ENCODE measurements at regions not wholly inside any gene's neighbourhood (a gene's known extent, or its start where the extent isn't known, plus 50 kb on each side); places are given as distances from the start of the nearest gene placed in this dataset.

DNA sequence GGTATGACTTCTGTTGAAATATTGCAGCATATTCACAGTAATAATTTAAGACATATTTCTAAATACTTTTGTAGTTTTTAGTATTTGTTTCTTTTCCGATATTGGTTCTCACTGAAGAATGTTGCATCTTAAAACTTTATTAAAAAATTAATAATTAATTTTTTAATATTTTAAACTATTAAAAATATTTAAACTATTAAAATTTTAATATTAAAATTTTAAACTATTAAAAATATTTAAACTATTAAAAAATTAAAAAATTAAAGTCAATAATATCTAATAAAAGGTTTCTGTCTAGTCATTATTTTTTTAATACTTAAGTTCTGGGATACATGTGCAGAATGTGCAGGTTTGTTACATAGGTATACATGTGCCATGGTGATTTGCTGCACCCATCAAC is 149.3 kb upstream of the CCNH start:
- TF ChIP-seq, protein P1, sequence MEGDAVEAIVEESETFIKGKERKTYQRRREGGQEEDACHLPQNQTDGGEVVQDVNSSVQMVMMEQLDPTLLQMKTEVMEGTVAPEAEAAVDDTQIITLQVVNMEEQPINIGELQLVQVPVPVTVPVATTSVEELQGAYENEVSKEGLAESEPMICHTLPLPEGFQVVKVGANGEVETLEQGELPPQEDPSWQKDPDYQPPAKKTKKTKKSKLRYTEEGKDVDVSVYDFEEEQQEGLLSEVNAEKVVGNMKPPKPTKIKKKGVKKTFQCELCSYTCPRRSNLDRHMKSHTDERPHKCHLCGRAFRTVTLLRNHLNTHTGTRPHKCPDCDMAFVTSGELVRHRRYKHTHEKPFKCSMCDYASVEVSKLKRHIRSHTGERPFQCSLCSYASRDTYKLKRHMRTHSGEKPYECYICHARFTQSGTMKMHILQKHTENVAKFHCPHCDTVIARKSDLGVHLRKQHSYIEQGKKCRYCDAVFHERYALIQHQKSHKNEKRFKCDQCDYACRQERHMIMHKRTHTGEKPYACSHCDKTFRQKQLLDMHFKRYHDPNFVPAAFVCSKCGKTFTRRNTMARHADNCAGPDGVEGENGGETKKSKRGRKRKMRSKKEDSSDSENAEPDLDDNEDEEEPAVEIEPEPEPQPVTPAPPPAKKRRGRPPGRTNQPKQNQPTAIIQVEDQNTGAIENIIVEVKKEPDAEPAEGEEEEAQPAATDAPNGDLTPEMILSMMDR (IDR thresholded peaks at IDR 0.05) = no peak
- no peak for ATAC-seq (ENCODE audit: insufficient number of reproducible peaks, low FRiP score, low read depth)

DNA sequence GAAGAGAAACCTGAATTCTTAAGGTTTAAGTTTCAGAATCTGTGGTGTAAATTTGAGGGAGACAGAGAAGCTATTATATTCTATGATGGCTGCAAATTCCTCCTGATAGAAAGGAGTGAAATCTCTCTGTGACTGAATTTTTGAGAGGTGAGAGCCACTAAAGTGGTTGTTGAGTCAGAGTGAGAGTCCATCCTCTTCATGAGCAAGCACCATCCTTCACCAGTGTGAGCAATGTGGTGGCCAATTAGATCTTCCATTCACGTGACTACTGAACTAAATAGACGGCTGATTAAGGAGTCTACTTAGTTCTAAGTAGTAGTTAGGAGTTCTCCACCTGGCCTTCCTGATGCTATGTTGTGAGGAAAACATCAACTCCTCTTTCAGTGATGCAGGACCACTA is 147.8 kb upstream of the CCNH start:
- H3K36me3 ChIP-seq = no peaks in the 10 kb centered on the region
- H3K27me3 ChIP-seq (replicated peaks; ENCODE audit: insufficient read depth) = no peaks in the 10 kb centered on the region
- ATAC-seq (ENCODE audit: insufficient number of reproducible peaks, low FRiP score, low read depth) (no peak), DNase-seq (ENCODE audit: low spot score) (no peak)
- H3K4me1 ChIP-seq (ENCODE audit: control insufficient read depth in 1 of 2, low read depth in 2 of 2) = no peaks in the 10 kb centered on the region
- TF ChIP-seq, protein P1 (IDR thresholded peaks at IDR 0.05) = no peak
- no peak overlapping the region for H3K4me3 ChIP-seq
- no peak overlapping the region for H3K27ac ChIP-seq
- no peaks in the 10 kb centered on the region for H3K9me3 ChIP-seq

More for the DNA sequence above, 149.3 kb upstream of the CCNH start:
- H3K9me3 ChIP-seq = no peaks in the 10 kb centered on the region
- H3K27ac ChIP-seq = no peak overlapping the region
- H3K4me3 ChIP-seq = no peak overlapping the region
- H3K36me3 ChIP-seq = no peaks in the 10 kb centered on the region
- H3K27me3 ChIP-seq (replicated peaks; ENCODE audit: insufficient read depth) = no peaks in the 10 kb centered on the region
- DNase-seq (ENCODE audit: low spot score) = no peak
- H3K4me1 ChIP-seq (ENCODE audit: control insufficient read depth in 1 of 2, low read depth in 2 of 2) = no peaks in the 10 kb centered on the region

DNA sequence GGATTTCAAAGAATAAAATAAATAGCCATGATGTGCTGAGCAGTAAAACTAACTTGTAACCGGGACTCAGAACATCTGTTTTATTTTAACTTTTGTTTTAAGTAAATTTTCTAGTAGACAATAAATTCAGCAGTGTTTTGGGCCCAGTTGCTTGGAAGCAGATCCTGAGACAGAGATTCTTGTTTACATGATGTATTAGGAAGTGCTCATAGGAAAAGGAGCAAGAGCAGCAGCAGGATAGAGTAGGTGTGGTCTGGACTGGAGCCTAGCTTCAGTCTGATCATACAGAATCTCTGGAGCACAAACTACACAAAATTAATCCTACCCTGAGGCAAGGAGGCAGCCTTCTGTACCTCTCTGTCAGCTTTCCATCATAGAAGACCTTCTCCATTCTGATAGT is 139.2 kb upstream of the CCNH start:
- H3K4me3 ChIP-seq = no peak overlapping the region

DNA sequence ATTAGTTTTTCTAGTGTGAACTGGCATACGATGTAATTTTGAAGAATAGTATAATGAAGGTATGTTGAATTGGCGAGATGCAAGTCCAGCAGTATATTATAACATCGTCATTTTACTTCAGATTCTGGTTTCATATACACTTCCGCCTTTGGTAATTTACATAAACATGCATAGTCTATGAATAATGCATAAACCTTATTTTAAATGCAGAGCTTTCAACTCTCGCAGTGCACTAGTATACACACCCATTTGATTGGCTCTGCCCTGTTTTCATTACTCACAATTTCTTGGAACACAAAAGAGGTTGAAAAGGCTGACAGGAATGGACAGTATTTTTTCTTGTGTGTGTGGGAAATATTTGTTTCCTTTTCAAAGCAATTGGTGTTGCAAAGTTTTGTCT is 128.9 kb upstream of the CCNH start:
- TF ChIP-seq, protein P1 (IDR thresholded peaks at IDR 0.05) = no peak

More for the DNA sequence above, 139.2 kb upstream of the CCNH start:
- DNase-seq (ENCODE audit: low spot score) (no peak), ATAC-seq (ENCODE audit: insufficient number of reproducible peaks, low FRiP score, low read depth) (no peak)
- Histone ChIP-seq H3K9me3 (no peaks in the 10 kb centered on the region), H3K27me3 (replicated peaks; ENCODE audit: insufficient read depth) (no peaks in the 10 kb centered on the region), H3K36me3 (no peaks in the 10 kb centered on the region), H3K4me1 (ENCODE audit: control insufficient read depth in 1 of 2, low read depth in 2 of 2) (no peaks in the 10 kb centered on the region), H3K27ac (no peak overlapping the region)
- TF ChIP-seq, protein P1 (IDR thresholded peaks at IDR 0.05) = no peak

DNA sequence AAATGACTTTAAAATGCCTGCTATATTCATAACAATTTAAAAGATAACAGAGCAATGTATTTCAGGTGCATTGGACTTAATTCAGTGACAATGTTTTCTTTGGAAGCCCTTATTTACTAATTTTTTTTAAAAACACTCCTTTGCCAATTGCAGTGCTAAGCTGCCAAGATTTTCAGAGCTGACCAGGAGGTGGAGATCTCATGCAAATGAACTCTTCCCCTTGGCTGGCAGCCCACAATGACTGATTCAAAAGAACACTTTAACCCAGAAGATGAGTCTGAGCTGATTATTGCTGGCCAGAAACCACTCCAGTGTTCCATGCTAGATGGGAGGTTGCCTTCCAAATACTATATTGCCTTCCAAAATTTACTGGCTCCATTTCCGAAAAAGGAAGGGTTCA is 128.3 kb upstream of the CCNH start:
- TF ChIP-seq, protein P1 (IDR thresholded peaks at IDR 0.05) = no peak
- peak; percentile 8 for DNase-seq (ENCODE audit: low spot score)
- H3K27ac ChIP-seq = no peak overlapping the region
- no peak overlapping the region for H3K4me3 ChIP-seq
- peaks cover 0 to 6% of the 10 kb centered on the region in 2 donors for H3K4me1 ChIP-seq (ENCODE audit: control insufficient read depth in 1 of 2, low read depth in 2 of 2)
- H3K36me3 ChIP-seq = no peaks in the 10 kb centered on the region
- no peaks in the 10 kb centered on the region for H3K27me3 ChIP-seq (replicated peaks; ENCODE audit: insufficient read depth)
- no peaks in the 10 kb centered on the region for H3K9me3 ChIP-seq
- no peak for ATAC-seq (ENCODE audit: insufficient number of reproducible peaks, low FRiP score, low read depth)

More for the DNA sequence above, 128.9 kb upstream of the CCNH start:
- Histone ChIP-seq H3K36me3 (no peaks in the 10 kb centered on the region), H3K4me3 (no peak overlapping the region), H3K9me3 (no peaks in the 10 kb centered on the region), H3K27me3 (replicated peaks; ENCODE audit: insufficient read depth) (no peaks in the 10 kb centered on the region), H3K27ac (no peak overlapping the region), H3K4me1 (ENCODE audit: control insufficient read depth in 1 of 2, low read depth in 2 of 2) (peaks cover 0 to 6% of the 10 kb centered on the region in 2 donors)
- ATAC-seq (ENCODE audit: insufficient number of reproducible peaks, low FRiP score, low read depth) (no peak), DNase-seq (ENCODE audit: low spot score) (no peak)

Data from thoracic aorta (tissue), 2 donors.